Breast epithelium (tissue), 3 donors: ENCODE measurements at regions not wholly inside any gene's neighbourhood (a gene's known extent, or its start where the extent isn't known, plus 50 kb on each side); places are given as distances from the start of the nearest gene placed in this dataset.

Experiments
- CTCF ChIP-seq, 3 donors: fragments of 450-650 bp; IDR thresholded peaks; one replicate each; pipeline ENCODE4 v1.5.1; 2016 to 2017; ENCODE audit warnings: antibody characterized with exemption in 3 of 3, mild to moderate bottlenecking in 3 of 3, moderate library complexity in 3 of 3
- POLR2A ChIP-seq: fragments of 450-650 bp; IDR thresholded peaks from one replicate; pipeline ENCODE4 v1.6.1; 2016; ENCODE audit warnings: antibody characterized with exemption, mild to moderate bottlenecking, moderate library complexity

DNA sequence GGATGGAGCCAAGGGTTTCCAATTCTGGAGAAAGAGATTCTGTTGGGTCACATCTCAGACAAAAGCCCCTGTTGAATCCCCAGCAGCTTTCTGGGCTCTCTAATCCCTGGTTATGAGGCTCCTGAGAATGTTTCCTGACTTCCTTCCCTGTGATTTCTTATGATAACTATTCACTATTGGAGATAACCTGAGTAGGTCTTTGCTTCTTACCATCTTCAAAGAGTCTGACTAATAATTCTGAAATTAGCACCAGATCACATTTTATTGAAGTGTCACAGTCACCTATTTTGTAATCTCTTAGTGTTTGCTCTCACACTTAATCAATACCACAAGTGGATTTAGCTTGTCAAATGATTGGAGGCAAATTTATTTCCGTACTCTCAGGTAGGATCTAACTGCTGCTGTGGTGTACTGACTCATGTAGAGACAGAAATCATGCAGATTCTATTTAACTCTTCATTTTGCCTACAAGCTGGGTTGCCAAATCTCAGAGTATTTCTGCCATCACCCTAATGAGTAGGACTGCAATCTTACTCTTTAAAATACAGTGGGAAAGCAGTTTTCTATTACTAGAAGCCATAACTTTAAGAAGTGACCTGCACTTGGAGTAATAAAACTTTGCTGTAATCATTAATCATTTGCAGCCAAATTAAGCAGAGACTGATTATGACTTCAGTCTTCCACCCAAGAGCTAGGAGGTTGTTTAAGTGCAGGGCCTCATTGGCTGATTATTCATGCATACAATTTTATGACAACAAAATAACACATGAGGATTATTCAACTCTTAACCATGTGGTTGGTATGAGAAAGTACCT lies 422.1 kb downstream of the EPM2A start:
- TF ChIP-seq CTCF (IDR thresholded peaks at IDR 0.05), result no peak
- TF ChIP-seq POLR2A, result no peak
